ENCODE measurements at regions not wholly inside any gene's neighbourhood (a gene's known extent, or its start where the extent isn't known, plus 50 kb on each side); places are given as distances from the start of the nearest gene placed in this dataset.

GRCh38 chr5:14054965-14055963 is 87.9 kb upstream of the TRIO start:
- no peaks in the 10 kb centered on the region for H3K36me3 Mint-ChIP-seq (ENCODE audit: insufficient read depth, unreplicated experiment)
- no peak for TF ChIP-seq CTCF (IDR thresholded peaks at IDR 0.05; ENCODE audit: unreplicated experiment)
- peaks cover 2% of the 10 kb centered on the region for H3K9me3 Mint-ChIP-seq (ENCODE audit: unreplicated experiment)
- DNase-seq (ENCODE audit: unreplicated experiment): no peak
- intact Hi-C loops (cut with micrococcal nuclease): no loop called here
- H3K4me3 Mint-ChIP-seq (ENCODE audit: unreplicated experiment): no peak overlapping the region
- POLR2A ChIA-PET: no interaction called here
- CTCF ChIA-PET: interaction anchor here (0.6 to 0.7 kb wide), 3 partner anchors 14 to 284 kb away, joined by 3 to 7 read pairs (median 4); no protein-coding TSS in a partner anchor
- H3K27ac Mint-ChIP-seq (ENCODE audit: low read depth, unreplicated experiment): no peak overlapping the region
- no peaks in the 10 kb centered on the region for H3K4me1 Mint-ChIP-seq (ENCODE audit: insufficient read depth, unreplicated experiment)
- H3K27me3 Mint-ChIP-seq (ENCODE audit: insufficient read depth, unreplicated experiment): no peaks in the 10 kb centered on the region
- BruUV-seq (replicated peaks): no TSS peak

GRCh38 chr5:14054111-14054854 is 88.9 kb upstream of the TRIO start:
- POLR2A ChIA-PET: no interaction called here
- DNase-seq (ENCODE audit: unreplicated experiment): no peak
- Mint-ChIP-seq H3K27me3 (ENCODE audit: insufficient read depth, unreplicated experiment) (no peaks in the 10 kb centered on the region), H3K9me3 (ENCODE audit: unreplicated experiment) (no peaks in the 10 kb centered on the region), H3K4me3 (ENCODE audit: unreplicated experiment) (no peak overlapping the region), H3K27ac (ENCODE audit: low read depth, unreplicated experiment) (no peak overlapping the region), H3K4me1 (ENCODE audit: insufficient read depth, unreplicated experiment) (no peaks in the 10 kb centered on the region), H3K36me3 (ENCODE audit: insufficient read depth, unreplicated experiment) (no peaks in the 10 kb centered on the region)
- intact Hi-C loops (cut with micrococcal nuclease): no loop called here
- no TSS peak for BruUV-seq (replicated peaks)
- CTCF ChIA-PET: interaction anchor here (0.6 to 1.4 kb wide), 3 partner anchors 12 to 285 kb away, joined by 3 to 9 read pairs (median 7); no protein-coding TSS in a partner anchor
- no peak for TF ChIP-seq CTCF (IDR thresholded peaks at IDR 0.05; ENCODE audit: unreplicated experiment)

- Mint-ChIP-seq H3K27ac (ENCODE audit: low read depth, unreplicated experiment) (no peak overlapping the region), H3K27me3 (ENCODE audit: insufficient read depth, unreplicated experiment) (no peaks in the 10 kb centered on the region), H3K4me1 (ENCODE audit: insufficient read depth, unreplicated experiment) (no peaks in the 10 kb centered on the region), H3K9me3 (ENCODE audit: unreplicated experiment) (no peaks in the 10 kb centered on the region), H3K36me3 (ENCODE audit: insufficient read depth, unreplicated experiment) (no peaks in the 10 kb centered on the region), H3K4me3 (ENCODE audit: unreplicated experiment) (no peak overlapping the region)
- POLR2A ChIA-PET: no interaction called here
- CTCF ChIA-PET: no interaction called here
- intact Hi-C loops (cut with micrococcal nuclease): no loop called here
- no peak for TF ChIP-seq CTCF (IDR thresholded peaks at IDR 0.05; ENCODE audit: unreplicated experiment)
- no TSS peak for BruUV-seq (replicated peaks)
- no peak for DNase-seq (ENCODE audit: unreplicated experiment)
Measured at GRCh38 chr5:14050821-14051220, 92.3 kb upstream of the TRIO start.

GRCh38 chr5:14048434-14048833 is 94.7 kb upstream of the TRIO start:
- Mint-ChIP-seq H3K4me3 (ENCODE audit: unreplicated experiment) (no peak overlapping the region), H3K27me3 (ENCODE audit: insufficient read depth, unreplicated experiment) (no peaks in the 10 kb centered on the region), H3K27ac (ENCODE audit: low read depth, unreplicated experiment) (no peak overlapping the region), H3K9me3 (ENCODE audit: unreplicated experiment) (no peaks in the 10 kb centered on the region), H3K4me1 (ENCODE audit: insufficient read depth, unreplicated experiment) (no peaks in the 10 kb centered on the region), H3K36me3 (ENCODE audit: insufficient read depth, unreplicated experiment) (no peaks in the 10 kb centered on the region)
- no peak for TF ChIP-seq CTCF (IDR thresholded peaks at IDR 0.05; ENCODE audit: unreplicated experiment)
- no TSS peak for BruUV-seq (replicated peaks)
- POLR2A ChIA-PET: no interaction called here
- intact Hi-C loops (cut with micrococcal nuclease): no loop called here
- CTCF ChIA-PET: interaction anchor here (1.0 kb wide), 1 partner anchor 10 kb away, joined by 3 read pairs; no protein-coding TSS in a partner anchor
- DNase-seq (ENCODE audit: unreplicated experiment): no peak

Measured in MCF 10A (cell line).